ENCODE measurements at regions not wholly inside any gene's neighbourhood (a gene's known extent, or its start where the extent isn't known, plus 50 kb on each side); places are given as distances from the start of the nearest gene placed in this dataset.

- no peak overlapping the region for H3K4me3 ChIP-seq (ENCODE audit: low read depth, low read length)
- no peak for TF ChIP-seq CTCF (IDR thresholded peaks at IDR 0.05; ENCODE audit: insufficient read depth, low read depth, low read length, missing control alignments)
- DNase-seq (ENCODE audit: low read depth), result no peak
Observed at GRCh38 chr12:118655588-118655987, 279.2 kb downstream of the SUDS3 start.

GRCh38 chr12:118680356-118680963 is 300.9 kb upstream of the SRRM4 start:
- H3K4me3 ChIP-seq (ENCODE audit: low read depth, low read length), result no peak overlapping the region
- no peak for TF ChIP-seq CTCF (IDR thresholded peaks at IDR 0.05; ENCODE audit: insufficient read depth, low read depth, low read length, missing control alignments)
- DNase-seq (ENCODE audit: low read depth), result no peak

GRCh38 chr12:118682656-118683055 is 298.7 kb upstream of the SRRM4 start:
- TF ChIP-seq CTCF (IDR thresholded peaks at IDR 0.05; ENCODE audit: insufficient read depth, low read depth, low read length, missing control alignments), result no peak
- DNase-seq (ENCODE audit: low read depth), result peak; percentile 50
- no peak overlapping the region for H3K4me3 ChIP-seq (ENCODE audit: low read depth, low read length)

GRCh38 chr12:118685983-118686607 is 295.2 kb upstream of the SRRM4 start:
- no peak for TF ChIP-seq CTCF (IDR thresholded peaks at IDR 0.05; ENCODE audit: insufficient read depth, low read depth, low read length, missing control alignments)
- no peak overlapping the region for H3K4me3 ChIP-seq (ENCODE audit: low read depth, low read length)
- DNase-seq (ENCODE audit: low read depth), result no peak

GRCh38 chr12:118689793-118690192 is 291.5 kb upstream of the SRRM4 start:
- no peak for TF ChIP-seq CTCF (IDR thresholded peaks at IDR 0.05; ENCODE audit: insufficient read depth, low read depth, low read length, missing control alignments)
- H3K4me3 ChIP-seq (ENCODE audit: low read depth, low read length), result no peak overlapping the region
- peak; percentile 80 for DNase-seq (ENCODE audit: low read depth)

- DNase-seq (ENCODE audit: low read depth), result no peak
- H3K4me3 ChIP-seq (ENCODE audit: low read depth, low read length), result no peak overlapping the region
- no peak for TF ChIP-seq CTCF (IDR thresholded peaks at IDR 0.05; ENCODE audit: insufficient read depth, low read depth, low read length, missing control alignments)
Observed at GRCh38 chr12:118690506-118690905, 290.8 kb upstream of the SRRM4 start.

Measured in GM12865 (cell line).